CD14-positive monocyte (primary cell): ENCODE measurements at regions not wholly inside any gene's neighbourhood (a gene's known extent, or its start where the extent isn't known, plus 50 kb on each side); places are given as distances from the start of the nearest gene placed in this dataset.

Source experiments
- DNase-seq, 3 donors: peaks; one replicate each; pipeline ENCODE4 v3.0.0-alpha.2; 2011 to 2022
- H2AFZ ChIP-seq: 2 replicates; pipeline ENCODE4 v1.6.0; 2012; ENCODE audit warnings: mild to moderate bottlenecking, low read depth, low read length, inconsistent platforms; ENCODE audit not compliant: insufficient read depth, poor library complexity, severe bottlenecking
- H3K27ac ChIP-seq, 2 donors: 1 replicate in 1 of 2; 2 replicates in 1 of 2; pipeline ENCODE4 v1.5.1; 2012 to 2013; ENCODE audit warnings: low read length in 2 of 2, control low read depth in 1 of 2, inconsistent platforms in 1 of 2, low read depth in 1 of 2, mild to moderate bottlenecking in 1 of 2
- H3K27me3 ChIP-seq, 2 donors: one replicate each; pipeline versions ENCODE4 v1.6.0 to v1.6.1; 2011 to 2013; ENCODE audit warnings: low read length in 2 of 2; ENCODE audit not compliant: control insufficient read depth in 2 of 2, insufficient read depth in 2 of 2
- H3K36me3 ChIP-seq, 2 donors: replicated peaks in 1 of 2; 1 replicate in 1 of 2; 2 replicates in 1 of 2; pipeline versions ENCODE4 v1.5.1 to v1.6.1; 2012 to 2013; ENCODE audit warnings: low read length in 2 of 2, control low read depth in 1 of 2, inconsistent platforms in 1 of 2, mild to moderate bottlenecking in 1 of 2; ENCODE audit not compliant: insufficient read depth in 2 of 2, control insufficient read depth in 1 of 2
- H3K4me1 ChIP-seq, 2 donors: 1 replicate in 1 of 2; 2 replicates in 1 of 2; pipeline versions ENCODE4 v1.5.1 to v1.6.1; 2012 to 2013; ENCODE audit warnings: low read length in 2 of 2, control low read depth in 1 of 2, inconsistent platforms in 1 of 2, mild to moderate bottlenecking in 1 of 2, moderate library complexity in 1 of 2; ENCODE audit not compliant: insufficient read depth in 2 of 2, control insufficient read depth in 1 of 2
- H3K4me2 ChIP-seq: replicated peaks from 2 replicates; pipeline ENCODE3; 2012; ENCODE audit warnings: low read length, moderate library complexity, mild to moderate bottlenecking; ENCODE audit not compliant: poor library complexity, severe bottlenecking; ENCODE audit errors: extremely low read depth
- H3K4me3 ChIP-seq, 3 experiments: fragments of 200-600 bp in 1 of 3; sonication (generic) in 1 of 3; replicated peaks in 1 of 3; 1 replicate in 2 of 3; 2 replicates in 1 of 3; pipeline ENCODE4 v1.5.1; 2011 to 2013; ENCODE audit warnings: low read length in 3 of 3, mild to moderate bottlenecking in 3 of 3, control low read depth in 2 of 3, low read depth in 2 of 3, inconsistent platforms in 1 of 3, moderate library complexity in 1 of 3
- H3K79me2 ChIP-seq: 2 replicates; pipeline ENCODE4 v1.6.0; 2012; ENCODE audit warnings: mild to moderate bottlenecking, control low read depth, inconsistent platforms, low read length, moderate library complexity; ENCODE audit not compliant: insufficient read depth
- H3K9ac ChIP-seq: 2 replicates; pipeline ENCODE4 v1.6.0; 2017; ENCODE audit warnings: low read length, mild to moderate bottlenecking; ENCODE audit not compliant: insufficient read depth, poor library complexity, severe bottlenecking
- H3K9me3 ChIP-seq, 2 donors: replicated peaks in 1 of 2; 1 replicate in 1 of 2; 2 replicates in 1 of 2; pipeline versions ENCODE4 v1.5.1 to v1.6.1; 2012 to 2013; ENCODE audit warnings: low read length in 2 of 2, control low read depth in 1 of 2; ENCODE audit not compliant: control insufficient read depth in 1 of 2, insufficient read depth in 1 of 2
- H4K20me1 ChIP-seq: 2 replicates; pipeline ENCODE4 v1.6.0; 2012; ENCODE audit warnings: mild to moderate bottlenecking, low read length, control low read depth, moderate library complexity; ENCODE audit not compliant: insufficient read depth
- H3K27ac Mint-ChIP-seq, 7 donors: one replicate each; pipeline ENCODE4 v1.8.0; 2020; ENCODE audit warnings: mild to moderate bottlenecking in 7 of 7, mixed read lengths in 7 of 7, moderate library complexity in 6 of 7, inconsistent platforms in 2 of 7
- H3K27me3 Mint-ChIP-seq, 3 donors: one replicate each; pipeline ENCODE4 v1.8.0; 2021 to 2022; ENCODE audit warnings: low read depth in 3 of 3, mild to moderate bottlenecking in 3 of 3, mixed read lengths in 3 of 3, moderate library complexity in 3 of 3, inconsistent platforms in 1 of 3
- H3K36me3 Mint-ChIP-seq, 2 donors: one replicate each; pipeline ENCODE4 v1.8.0; 2020; ENCODE audit warnings: mixed read lengths in 2 of 2, inconsistent platforms in 1 of 2, mild to moderate bottlenecking in 1 of 2
- H3K4me1 Mint-ChIP-seq: one replicate; pipeline ENCODE4 v1.8.0; 2020; ENCODE audit warnings: mild to moderate bottlenecking, mixed read lengths
- H3K4me3 Mint-ChIP-seq, 2 donors: one replicate each; pipeline ENCODE4 v1.8.0; 2020; ENCODE audit warnings: mild to moderate bottlenecking in 2 of 2, mixed read lengths in 2 of 2, moderate library complexity in 1 of 2
- H3K9me3 Mint-ChIP-seq, 7 donors: one replicate each; pipeline ENCODE4 v1.8.0; 2020 to 2022; ENCODE audit warnings: mixed read lengths in 7 of 7, mild to moderate bottlenecking in 6 of 7, moderate library complexity in 6 of 7, inconsistent platforms in 2 of 7
- WGBS: methylation state at CpG from one replicate; pipeline ENCODE4 v1.1.5; 2013; ENCODE audit warnings: missing lambda C conversion rate; ENCODE audit not compliant: insufficient coverage; 5-methylcytosine and 5-hydroxymethylcytosine counted together
- intact Hi-C, 2 donors: fragments of 100-400 bp; cut with micrococcal nuclease; formaldehyde crosslinking; loops; one replicate each; pipeline versions ENCODE4 v1.15.0 to v1.15.1; 2023
- TF ChIP-seq, protein P1 (sequence below): fragments of 200-600 bp; IDR thresholded peaks from one replicate; pipeline ENCODE4 v1.8.0; 2022; ENCODE audit warnings: antibody characterized with exemption, mild to moderate bottlenecking

DNA sequence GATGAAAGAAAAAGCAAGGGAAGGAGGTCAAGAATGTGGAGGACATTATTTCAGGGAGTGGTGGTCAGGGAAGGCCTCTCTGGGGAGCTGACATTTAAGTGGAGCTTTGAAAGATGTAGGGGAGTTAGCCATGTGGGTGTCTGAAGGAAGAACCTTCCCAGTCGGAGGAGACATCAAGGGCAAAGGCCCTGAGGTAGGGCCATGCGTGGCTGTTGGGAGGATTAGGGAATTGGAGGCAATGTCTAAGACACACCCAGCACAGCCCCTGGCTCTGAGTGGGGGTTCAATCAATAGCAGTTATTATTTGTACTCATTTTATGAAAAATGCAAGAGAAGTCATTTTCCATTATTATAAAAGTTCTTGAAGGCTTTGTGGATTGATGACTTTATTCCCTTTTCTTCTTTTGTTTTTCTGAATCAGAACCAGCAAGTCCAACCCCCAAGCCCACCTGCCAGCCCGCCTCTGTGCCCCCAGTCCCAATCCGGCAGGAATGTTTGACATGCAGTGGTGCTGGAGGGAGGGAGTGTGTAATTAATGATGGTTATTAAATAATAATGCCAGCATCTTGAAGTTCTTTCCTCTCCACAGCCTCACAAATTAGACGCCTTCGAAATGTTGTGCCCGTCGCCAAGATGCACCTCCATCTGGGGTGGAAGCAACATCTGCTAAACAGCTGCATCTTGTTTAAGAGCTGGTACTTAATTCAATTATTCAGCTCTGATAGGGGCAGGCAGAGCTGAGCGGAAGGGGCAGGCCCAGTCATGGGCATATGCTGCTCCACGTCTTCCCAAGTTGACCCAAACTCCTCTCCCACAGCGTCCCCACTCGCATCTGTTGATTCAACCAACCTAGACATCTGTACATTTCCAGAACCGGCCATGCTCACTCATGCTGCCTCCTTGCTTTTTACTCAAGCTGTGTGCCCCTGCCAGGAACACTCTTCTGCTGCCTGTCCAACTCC is 81.3 kb upstream of the SIRPA start:
- intact Hi-C loops, result no loop called here
- WGBS, result 95% methylated on average over 9 of the region's 13 CpGs
- Histone ChIP-seq H3K27me3 (no peaks in the 10 kb centered on the region), H3K4me1 (peaks cover 73 to 83% of the 10 kb centered on the region in 2 donors), H3K36me3 (no peaks in the 10 kb centered on the region), H3K79me2 (no peaks in the 10 kb centered on the region), H3K27ac (no peak overlapping the region), H3K4me3 (no peak overlapping the region), H4K20me1 (no peaks in the 10 kb centered on the region), H3K4me2 (no peak overlapping the region), H3K9me3 (no peaks in the 10 kb centered on the region), H2AFZ (no peak overlapping the region), H3K9ac (no peak overlapping the region)
- DNase-seq, result no peak
- H3K27me3 Mint-ChIP-seq, result peaks cover 3 to 6% (median 3%) of the 10 kb centered on the region in 3 donors
- peaks cover 83% of the 10 kb centered on the region for H3K4me1 Mint-ChIP-seq
- no peaks in the 10 kb centered on the region for H3K9me3 Mint-ChIP-seq
- peaks cover 16 to 27% of the 10 kb centered on the region in 2 donors for H3K36me3 Mint-ChIP-seq
- TF ChIP-seq, protein P1, sequence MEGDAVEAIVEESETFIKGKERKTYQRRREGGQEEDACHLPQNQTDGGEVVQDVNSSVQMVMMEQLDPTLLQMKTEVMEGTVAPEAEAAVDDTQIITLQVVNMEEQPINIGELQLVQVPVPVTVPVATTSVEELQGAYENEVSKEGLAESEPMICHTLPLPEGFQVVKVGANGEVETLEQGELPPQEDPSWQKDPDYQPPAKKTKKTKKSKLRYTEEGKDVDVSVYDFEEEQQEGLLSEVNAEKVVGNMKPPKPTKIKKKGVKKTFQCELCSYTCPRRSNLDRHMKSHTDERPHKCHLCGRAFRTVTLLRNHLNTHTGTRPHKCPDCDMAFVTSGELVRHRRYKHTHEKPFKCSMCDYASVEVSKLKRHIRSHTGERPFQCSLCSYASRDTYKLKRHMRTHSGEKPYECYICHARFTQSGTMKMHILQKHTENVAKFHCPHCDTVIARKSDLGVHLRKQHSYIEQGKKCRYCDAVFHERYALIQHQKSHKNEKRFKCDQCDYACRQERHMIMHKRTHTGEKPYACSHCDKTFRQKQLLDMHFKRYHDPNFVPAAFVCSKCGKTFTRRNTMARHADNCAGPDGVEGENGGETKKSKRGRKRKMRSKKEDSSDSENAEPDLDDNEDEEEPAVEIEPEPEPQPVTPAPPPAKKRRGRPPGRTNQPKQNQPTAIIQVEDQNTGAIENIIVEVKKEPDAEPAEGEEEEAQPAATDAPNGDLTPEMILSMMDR, result no peak
- peak overlapping the region in 2 of 7 donors; percentile 32 to 44 for H3K27ac Mint-ChIP-seq
- peak overlapping the region in 1 of 2 donors; percentile 3 for H3K4me3 Mint-ChIP-seq

DNA sequence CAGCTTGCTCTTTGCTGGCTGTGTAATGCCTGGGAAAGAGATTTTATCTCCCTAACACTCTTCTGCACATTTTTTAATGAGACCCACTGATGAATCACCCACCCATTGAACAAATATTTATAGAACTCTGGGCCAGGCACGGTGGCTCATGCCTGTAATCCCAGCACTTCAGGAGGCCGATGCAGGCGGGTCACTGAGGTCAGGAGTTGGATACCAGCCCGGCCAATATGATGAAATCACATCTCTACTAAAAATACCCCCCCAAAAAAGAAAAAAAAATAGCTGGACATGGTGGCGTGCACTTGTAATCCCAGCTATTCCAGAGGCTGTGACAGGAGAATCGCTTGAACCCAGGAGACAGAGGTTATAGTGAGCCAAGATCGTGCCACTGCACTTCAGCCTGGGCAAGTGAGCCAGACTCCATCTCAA is 82.1 kb upstream of the SIRPA start:
- DNase-seq, result peak in 1 of 3 donors; percentile 31
- H3K27me3 ChIP-seq, result no peaks in the 10 kb centered on the region
- H3K4me2 ChIP-seq, result no peak overlapping the region
- H3K4me3 Mint-ChIP-seq, result peak overlapping the region in 1 of 2 donors; percentile 15
- H3K27ac Mint-ChIP-seq, result peak overlapping the region in 4 of 7 donors; percentile 37 to 68 (median 54)
- no peak overlapping the region for H2AFZ ChIP-seq
- no peaks in the 10 kb centered on the region for H4K20me1 ChIP-seq
- no peaks in the 10 kb centered on the region for H3K9me3 ChIP-seq
- H3K9me3 Mint-ChIP-seq, result no peaks in the 10 kb centered on the region
- H3K27me3 Mint-ChIP-seq, result peaks cover 3 to 7% (median 3%) of the 10 kb centered on the region in 3 donors
- 25% methylated on average over 4 of the region's 7 CpGs for WGBS
- peaks cover 0 to under 1% of the 10 kb centered on the region in 2 donors for H3K36me3 ChIP-seq
- H3K27ac ChIP-seq, result no peak overlapping the region
- intact Hi-C loops, result no loop called here
- no peak overlapping the region for H3K4me3 ChIP-seq
- H3K36me3 Mint-ChIP-seq, result peaks cover 18 to 24% of the 10 kb centered on the region in 2 donors
- TF ChIP-seq, protein P1, result no peak
- peaks cover 65 to 76% of the 10 kb centered on the region in 2 donors for H3K4me1 ChIP-seq
- H3K79me2 ChIP-seq, result no peaks in the 10 kb centered on the region
- H3K9ac ChIP-seq, result no peak overlapping the region
- H3K4me1 Mint-ChIP-seq, result peaks cover 77% of the 10 kb centered on the region
